K562 (cell line): ENCODE measurements at regions not wholly inside any gene's neighbourhood (a gene's known extent, or its start where the extent isn't known, plus 50 kb on each side); places are given as distances from the start of the nearest gene placed in this dataset.

Source experiments
- ATAC-seq: fragments of 200-7000 bp; cut with Tn5 transposase; 3 replicates; pipeline ENCODE4 v1.9.1; 2020; ENCODE audit warnings: moderate library complexity
- BruUV-seq: library from RNA; stranded (reverse); fragments of 400-500 nt; replicated peaks from 2 replicates; lab custom pipeline; 2021; lab: Mats Ljungman, UMichigan
- CTCF ChIA-PET: fragments of 300-600 bp; formaldehyde crosslinking; extraction: SDS; loops from one replicate; lab custom pipeline; 2021; ENCODE audit warnings: low intra/inter-chr PET ratio; lab: Yijun Ruan, JAX
- POLR2A ChIA-PET: fragments of 300-600, 350-650 bp; sonication (Branson Sonifier 250); formaldehyde crosslinking; extraction: SDS; loops from one replicate; lab custom pipeline; 2021; ENCODE audit warnings: antibody characterized with exemption, inconsistent platforms; lab: Yijun Ruan, JAX
- DNase-seq, 4 experiments: peaks; one replicate each; pipeline versions ENCODE4 v3.0.0 to v3.0.0-alpha.2; 2011 to 2018; ENCODE audit warnings: low spot score in 3 of 4, mixed read lengths in 3 of 4; ENCODE audit errors: extremely low read depth in 1 of 4
- FAIRE-seq: peaks from 2 replicates; lab custom pipeline; 2011; peaks lifted over from hg19 to GRCh38; lab: Jason Lieb, UNC
- H2AFZ ChIP-seq: 2 replicates; pipeline ENCODE4 v1.6.0; 2011; ENCODE audit warnings: low read depth, low read length, control low read depth, inconsistent platforms
- H3K27ac ChIP-seq: fragments of 200-600 bp; 3 replicates; pipeline ENCODE4 v1.8.0; 2011; ENCODE audit warnings: low read depth, mild to moderate bottlenecking, control low read depth, inconsistent platforms, low read length, moderate library complexity, mixed read lengths; ENCODE audit errors: extremely low read depth
- H3K27me3 ChIP-seq, 2 experiments: fragments of 300-600 bp in 1 of 2; 2 replicates in 1 of 2; 3 replicates in 1 of 2; pipeline versions ENCODE4 v1.6.0 to v1.8.0; 2011; ENCODE audit warnings: inconsistent platforms in 2 of 2, low read length in 2 of 2, mild to moderate bottlenecking in 1 of 2, mixed read lengths in 1 of 2, moderate library complexity in 1 of 2; ENCODE audit not compliant: control insufficient read depth in 2 of 2, insufficient read depth in 2 of 2
- H3K36me3 ChIP-seq: fragments of 300-600 bp; 3 replicates; pipeline ENCODE4 v1.8.0; 2011; ENCODE audit warnings: mild to moderate bottlenecking, low read length, inconsistent platforms; ENCODE audit not compliant: control insufficient read depth, insufficient read depth
- H3K4me1 ChIP-seq, 2 experiments: fragments of 200-600 bp in 1 of 2; replicated peaks in 1 of 2; 2 replicates in 1 of 2; 3 replicates in 1 of 2; pipeline versions ENCODE4 v1.5.1 to v1.8.0; 2011; ENCODE audit warnings: inconsistent platforms in 2 of 2, low read length in 2 of 2, mild to moderate bottlenecking in 1 of 2, mixed read lengths in 1 of 2, moderate library complexity in 1 of 2; ENCODE audit not compliant: control insufficient read depth in 2 of 2, insufficient read depth in 2 of 2
- H3K4me2 ChIP-seq: 2 replicates; pipeline ENCODE4 v1.6.1; 2011; ENCODE audit warnings: low read length, control low read depth, inconsistent platforms, mixed read lengths; ENCODE audit not compliant: insufficient read depth
- H3K4me3 ChIP-seq: fragments of 200-600 bp; sonication (generic), shearing (Covaris generic); 2 replicates; pipeline ENCODE4 v1.5.1; 2016; ENCODE audit warnings: control low read depth, inconsistent platforms
- H3K79me2 ChIP-seq: fragments of 200-600 bp; 3 replicates; pipeline ENCODE4 v1.8.0; 2011; ENCODE audit warnings: low read length, inconsistent platforms; ENCODE audit not compliant: control insufficient read depth, insufficient read depth
- H3K9ac ChIP-seq, 2 experiments: 2 replicates each; pipeline versions ENCODE4 v1.6.0 to v1.6.1; 2011; ENCODE audit warnings: low read depth in 2 of 2, low read length in 2 of 2, control low read depth in 1 of 2, inconsistent platforms in 1 of 2, mild to moderate bottlenecking in 1 of 2, mixed read lengths in 1 of 2; ENCODE audit not compliant: insufficient read depth in 1 of 2
- H3K9me1 ChIP-seq: one replicate; pipeline ENCODE4 v1.6.0; 2011; ENCODE audit warnings: inconsistent platforms, mild to moderate bottlenecking, low read length, moderate library complexity; ENCODE audit not compliant: control insufficient read depth, insufficient read depth
- H3K9me3 ChIP-seq: replicated peaks from 2 replicates; pipeline ENCODE4 v1.5.1; 2011; ENCODE audit warnings: low read depth, low read length, inconsistent platforms; ENCODE audit not compliant: control insufficient read depth, insufficient read depth
- H4K20me1 ChIP-seq: replicated peaks from 2 replicates; pipeline ENCODE4 v1.6.1; 2011; ENCODE audit warnings: low read length, inconsistent platforms, mixed read lengths; ENCODE audit not compliant: control insufficient read depth, insufficient read depth
- CHD7 ChIP-seq: fragments of 200-600 bp; sonication (generic); IDR thresholded peaks from one replicate; pipeline ENCODE4 v1.6.1; 2012; ENCODE audit warnings: mild to moderate bottlenecking, low read depth, low read length, inconsistent platforms
- CREM ChIP-seq: IDR thresholded peaks from 2 replicates; pipeline ENCODE4 v1.6.1; 2014; ENCODE audit warnings: antibody characterized with exemption, low read depth
- ESRRA ChIP-seq: fragments of 450-650 bp; IDR thresholded peaks from 2 replicates; pipeline ENCODE4 v1.6.1; 2014; ENCODE audit warnings: low read depth, mild to moderate bottlenecking, moderate library complexity, borderline replicate concordance
- ETS2 ChIP-seq: IDR thresholded peaks from 2 replicates; pipeline ENCODE4 v1.6.1; 2016; ENCODE audit warnings: borderline replicate concordance, missing genetic modification characterization, mild to moderate bottlenecking, moderate library complexity, missing compliant biosample characterization; ENCODE audit not compliant: poor library complexity, severe bottlenecking
- HDAC8 ChIP-seq: fragments of 450-650 bp; IDR thresholded peaks from 2 replicates; pipeline ENCODE4 v1.6.1; 2016; ENCODE audit warnings: mild to moderate bottlenecking, missing genetic modification characterization, moderate library complexity, missing compliant biosample characterization
- HNRNPH1 ChIP-seq: fragments of 200-400 bp; formaldehyde crosslinking; optimal IDR thresholded peaks from 2 replicates; pipeline ENCODE3; 2017; ENCODE audit warnings: low read depth, mild to moderate bottlenecking, low read length, moderate library complexity
- L3MBTL2 ChIP-seq: fragments of 450-650 bp; IDR thresholded peaks from 2 replicates; pipeline ENCODE4 v1.6.1; 2016; ENCODE audit warnings: mild to moderate bottlenecking, moderate library complexity
- NFE2 ChIP-seq: IDR thresholded peaks from 2 replicates; pipeline ENCODE4 v1.6.1; 2014; ENCODE audit warnings: antibody characterized with exemption, low read depth
- ZNF212 ChIP-seq: fragments of 450-650 bp; formaldehyde crosslinking; IDR thresholded peaks from 2 replicates; pipeline ENCODE4 v1.4.0; 2020; ENCODE audit warnings: mild to moderate bottlenecking
- ZNF253 ChIP-seq: fragments of 250-450 bp; sonication (Bioruptor Pico); conservative IDR thresholded peaks from 2 replicates; pipeline ENCODE4 v1.6.1; 2021; ENCODE audit warnings: mild to moderate bottlenecking
- ZNF408 ChIP-seq: fragments of 250-450 bp; sonication (Bioruptor Pico); IDR thresholded peaks from 2 replicates; pipeline ENCODE4 v1.4.0; 2020; ENCODE audit warnings: low read depth, mild to moderate bottlenecking, moderate library complexity
- ZNF79 ChIP-seq: fragments of 250-450 bp; sonication (Bioruptor Pico); IDR thresholded peaks from 2 replicates; pipeline ENCODE4 v1.4.0; 2020; ENCODE audit warnings: low read depth, mild to moderate bottlenecking, moderate library complexity
- WGBS: fragments of 100-300 bp; shearing (Covaris generic); methylation state at CpG from one replicate; pipeline ENCODE4 v1.1.6; 2016; ENCODE audit warnings: low coverage, mixed read lengths; ENCODE audit not compliant: insufficient coverage; ENCODE audit errors: missing lambda C conversion rate; 5-methylcytosine and 5-hydroxymethylcytosine counted together
- in situ Hi-C: fragments of 300-500 bp; cut with MboI; formaldehyde crosslinking; loops from 4 replicates; pipeline ENCODE4 v1.15.0; 2018; ENCODE audit warnings: inconsistent platforms, mixed read lengths
- intact Hi-C: fragments of 100-400 bp; cut with micrococcal nuclease; formaldehyde crosslinking; loops from 2 replicates; pipeline ENCODE4 v1.14.2; 2022

GRCh38 chr7:41261080-41261479, 441.8 kb downstream of the INHBA start:
- no peaks in the 10 kb centered on the region for H3K27me3 ChIP-seq
- H2AFZ ChIP-seq = no peak overlapping the region
- in situ Hi-C loops = no loop called here
- H3K4me1 ChIP-seq = no peaks in the 10 kb centered on the region
- POLR2A ChIA-PET = no interaction called here
- TF ChIP-seq HNRNPH1 = no peak
- no peak for TF ChIP-seq NFE2
- no peak for TF ChIP-seq ZNF253 (CRISPR knock-in tag)
- no peak for TF ChIP-seq ZNF212 (CRISPR knock-in tag)
- no peak for TF ChIP-seq ESRRA
- TF ChIP-seq HDAC8 (tag) = no peak
- TF ChIP-seq ETS2 = no peak
- TF ChIP-seq CHD7 = no peak
- no peak for TF ChIP-seq ZNF408
- TF ChIP-seq L3MBTL2 = no peak
- TF ChIP-seq ZNF79 = no peak
- no peak for TF ChIP-seq CREM
- TF ChIP-seq, all 486 proteins: peak for 0
- ATAC-seq = no peak
- FAIRE-seq = no peak
- Histone ChIP-seq H3K79me2 (no peaks in the 10 kb centered on the region), H4K20me1 (no peaks in the 10 kb centered on the region), H3K27ac (no peak overlapping the region), H3K9me3 (no peaks in the 10 kb centered on the region), H3K36me3 (no peaks in the 10 kb centered on the region), H3K9ac (no peak overlapping the region), H3K4me2 (no peak overlapping the region), H3K9me1 (no peaks in the 10 kb centered on the region), H3K4me3 (no peak overlapping the region)
- 0% methylated on average over 4 of the region's 4 CpGs for WGBS
- intact Hi-C loops = no loop called here
- CTCF ChIA-PET = no interaction called here
- no TSS peak for BruUV-seq
- DNase-seq = no peak
